Activated CD4-positive, alpha-beta T cell treated with anti-CD3 and anti-CD28 coated beads for 1 hour (primary cell): ENCODE measurements at regions not wholly inside any gene's neighbourhood (a gene's known extent, or its start where the extent isn't known, plus 50 kb on each side); places are given as distances from the start of the nearest gene placed in this dataset.

Experiments used
- DNase-seq: peaks from one replicate; pipeline ENCODE4 v3.0.0-alpha.2; 2020

DNA sequence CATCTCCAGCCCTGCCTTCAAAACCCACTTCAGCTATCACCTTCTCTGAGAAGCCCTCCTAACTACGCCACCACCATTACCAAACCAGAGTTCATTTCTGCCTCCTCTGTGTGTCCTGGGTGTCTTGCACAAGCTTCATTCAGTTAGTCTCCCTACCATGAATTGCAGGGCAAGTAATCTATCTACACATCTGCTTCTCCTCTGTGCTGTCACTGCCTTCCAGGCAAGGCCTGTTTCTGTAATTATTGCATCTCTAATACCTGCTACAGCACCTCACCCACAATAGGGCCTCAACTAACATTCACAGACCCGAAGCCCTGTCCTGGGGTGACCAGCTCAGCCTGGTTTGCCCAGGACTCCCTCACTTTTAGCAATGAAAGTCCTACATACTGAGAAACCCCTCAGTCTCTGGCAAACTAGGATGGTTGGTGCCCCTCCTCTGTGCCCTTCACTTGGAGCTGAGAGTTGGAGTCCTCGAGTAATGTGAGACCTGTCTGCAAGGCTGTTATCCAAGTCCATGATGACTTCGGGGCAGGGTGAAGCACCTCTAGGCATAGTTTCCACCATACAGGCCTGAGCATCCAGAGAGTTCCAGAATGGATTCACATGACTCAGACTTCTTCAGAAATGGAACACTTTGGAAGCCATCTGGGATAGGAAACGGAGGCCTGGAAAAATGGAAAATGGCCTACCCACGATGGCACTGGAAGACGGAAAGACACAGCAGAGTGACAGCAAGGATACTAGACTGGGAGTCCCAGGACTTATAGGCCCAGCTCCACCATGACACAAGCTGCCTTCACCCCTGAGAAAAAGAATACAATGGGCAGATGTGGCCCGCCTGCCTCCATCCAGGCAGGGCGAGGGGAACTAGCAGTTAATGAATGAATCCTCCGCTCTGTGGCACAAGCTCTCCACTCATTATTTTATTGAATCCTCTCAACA lies 269.3 kb downstream of the BUD13 start:
- no peak for DNase-seq

DNA sequence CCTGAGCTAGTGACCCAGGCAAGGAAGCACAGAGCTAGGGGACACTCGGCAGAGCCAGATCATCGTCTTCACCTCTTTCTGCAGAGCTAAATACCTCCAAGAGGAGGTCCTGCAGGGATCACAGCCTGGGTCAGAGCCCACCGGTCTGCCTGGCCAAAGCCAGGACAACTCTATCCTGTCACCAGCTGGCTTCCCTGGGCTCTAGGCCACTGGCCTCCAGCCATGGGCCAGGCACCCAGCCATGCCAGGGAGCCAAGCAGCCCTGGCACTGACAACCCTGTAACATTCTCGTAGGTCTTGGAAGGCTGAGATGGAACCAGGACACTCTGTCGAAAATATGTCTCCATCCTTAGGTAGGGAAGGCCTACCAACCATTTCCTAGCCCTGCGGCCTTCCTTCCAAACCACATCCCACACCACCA lies 270.1 kb downstream of the BUD13 start:
- DNase-seq: no peak

DNA sequence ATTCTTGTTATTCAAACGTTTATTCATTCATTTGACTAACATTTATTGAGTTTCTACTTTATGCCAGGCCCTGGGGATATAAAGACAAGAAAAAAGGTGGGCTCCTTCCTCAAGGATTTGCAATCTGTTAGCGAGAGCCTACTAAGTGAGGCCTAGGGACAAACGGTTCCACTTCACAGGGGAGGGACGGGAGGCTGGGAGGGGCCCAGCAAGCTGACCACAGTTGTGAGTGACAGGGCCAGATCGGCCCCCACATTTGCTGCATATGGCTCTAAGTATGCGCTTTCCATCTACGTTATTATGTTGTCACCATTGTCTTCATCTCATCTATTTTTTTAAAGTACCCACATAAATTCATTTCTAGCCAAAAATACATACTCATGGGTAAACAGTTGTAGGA lies 271.1 kb downstream of the BUD13 start:
- DNase-seq: no peak

DNA sequence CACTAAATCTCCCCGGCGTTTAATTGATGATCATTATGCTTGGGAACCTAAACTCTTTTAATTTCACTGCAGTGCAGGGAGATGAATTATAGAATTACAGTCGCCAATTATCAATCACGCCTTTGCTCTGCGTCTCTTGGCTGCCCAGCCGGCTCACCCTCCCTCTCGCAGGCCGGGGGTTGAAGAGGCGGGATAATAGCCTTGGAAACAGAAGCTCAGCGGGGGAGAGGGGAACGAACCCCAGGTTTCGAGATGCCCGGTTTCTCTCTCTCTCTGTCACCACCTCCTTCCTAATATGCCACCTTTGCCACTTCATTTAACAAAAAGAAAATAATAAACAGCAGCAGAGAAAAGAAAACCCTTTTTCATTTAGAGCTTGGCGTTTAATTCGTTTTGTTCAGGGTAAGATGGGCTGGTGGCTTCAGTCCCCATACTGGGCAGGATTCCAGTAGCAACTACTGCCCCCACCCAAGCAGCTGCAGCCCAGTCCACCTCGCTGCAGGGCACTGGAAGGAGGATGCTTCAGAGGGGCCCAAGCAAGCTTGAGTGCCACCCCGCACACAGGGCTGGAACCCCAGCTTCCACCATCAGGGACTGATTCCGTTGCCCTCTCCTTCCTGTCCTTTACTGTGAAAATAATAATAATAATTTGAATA lies 271.7 kb downstream of the BUD13 start:
- DNase-seq: no peak

DNA sequence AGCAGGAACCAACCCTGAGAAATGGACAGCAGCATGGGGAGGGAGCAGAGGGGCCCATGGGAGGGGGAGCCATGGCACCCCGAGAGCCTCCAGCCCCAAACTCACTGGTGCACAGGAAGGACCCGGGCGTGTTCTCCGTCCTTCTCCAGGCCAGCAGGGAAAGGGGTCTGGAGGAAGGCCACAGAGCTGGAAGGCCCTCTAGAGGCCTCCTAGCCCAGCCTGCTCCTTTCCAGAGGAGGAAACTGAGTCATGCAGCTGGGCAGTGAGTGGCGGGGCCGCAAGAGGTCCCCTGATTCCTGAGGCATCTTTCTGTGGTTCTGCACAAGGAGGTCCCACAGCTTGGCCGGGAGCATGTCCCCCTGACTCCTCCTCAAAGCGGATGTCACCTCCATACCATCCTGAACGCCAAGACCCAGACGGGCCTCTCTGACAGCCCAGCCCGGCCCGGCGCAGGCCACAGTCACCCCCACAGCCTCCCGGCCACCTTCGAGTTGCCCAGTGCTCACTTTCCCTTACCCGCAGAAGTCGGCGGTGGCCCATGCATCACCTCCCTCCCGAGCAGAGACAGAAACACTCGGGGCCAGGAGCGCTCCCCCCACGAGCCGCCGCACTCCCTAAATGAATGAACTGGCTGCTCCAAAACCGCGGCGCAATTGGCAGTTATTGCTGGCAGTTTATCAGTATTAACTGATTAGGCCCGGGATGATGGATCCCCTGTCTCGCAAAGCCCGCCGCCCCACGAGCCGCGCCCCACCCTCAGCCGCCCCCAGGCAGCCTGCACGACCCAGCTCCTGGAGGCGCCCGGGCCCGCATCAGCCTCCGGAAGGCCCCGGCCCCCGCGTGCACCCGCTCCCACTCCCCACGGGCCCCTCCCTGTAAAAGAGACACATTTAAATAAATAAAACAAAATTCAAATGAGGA lies 272.5 kb downstream of the BUD13 start:
- no peak for DNase-seq

DNA sequence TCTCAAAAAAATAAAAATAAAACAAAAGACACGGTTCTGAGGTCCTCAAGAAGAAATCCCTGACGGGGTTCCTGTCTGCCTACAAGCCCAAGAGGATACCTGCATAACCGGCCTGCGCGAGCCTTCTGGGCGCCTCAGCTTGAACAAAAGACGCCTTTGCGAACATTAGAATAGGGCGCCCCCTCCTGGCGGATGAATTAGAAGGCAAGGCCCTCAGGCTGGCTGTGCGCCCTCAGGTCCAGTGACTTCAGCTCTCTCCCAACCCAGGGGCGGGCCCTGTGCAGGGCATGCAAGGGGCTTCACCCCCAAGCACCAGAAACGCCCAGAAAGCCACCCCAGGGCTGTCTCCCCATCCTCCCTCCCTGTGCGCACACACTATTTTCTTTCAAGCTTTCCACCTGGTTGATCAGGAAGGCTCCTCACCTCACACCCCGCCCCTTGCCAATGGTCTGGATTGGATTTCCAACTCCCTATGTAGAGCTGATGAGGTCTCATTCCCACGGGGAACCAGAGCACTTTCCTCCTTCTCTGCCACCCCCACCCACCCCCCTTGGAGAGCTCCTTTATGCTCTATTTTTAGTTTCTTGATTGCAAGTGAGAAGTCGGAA lies 273.3 kb downstream of the BUD13 start:
- no peak for DNase-seq

DNA sequence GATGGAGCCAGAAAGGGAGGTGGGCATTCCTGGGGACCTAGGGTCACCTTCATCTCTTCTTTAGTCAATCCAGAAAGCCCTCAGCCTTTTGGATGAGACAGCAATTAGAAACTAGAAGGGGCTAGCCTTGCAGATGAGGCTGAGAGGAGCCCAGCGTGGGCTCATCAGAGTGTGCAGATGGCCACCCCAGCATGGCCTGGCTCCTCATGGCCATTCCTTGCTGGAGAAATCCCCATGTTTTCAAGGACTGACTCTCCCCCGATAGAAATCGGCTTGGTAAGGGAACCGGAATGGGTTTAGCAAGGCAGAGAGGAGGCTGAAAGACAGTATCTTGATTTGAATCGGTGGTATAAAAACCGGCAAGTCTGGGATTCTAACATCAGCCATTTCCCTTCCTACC lies 274.6 kb downstream of the BUD13 start:
- DNase-seq: no peak

DNA sequence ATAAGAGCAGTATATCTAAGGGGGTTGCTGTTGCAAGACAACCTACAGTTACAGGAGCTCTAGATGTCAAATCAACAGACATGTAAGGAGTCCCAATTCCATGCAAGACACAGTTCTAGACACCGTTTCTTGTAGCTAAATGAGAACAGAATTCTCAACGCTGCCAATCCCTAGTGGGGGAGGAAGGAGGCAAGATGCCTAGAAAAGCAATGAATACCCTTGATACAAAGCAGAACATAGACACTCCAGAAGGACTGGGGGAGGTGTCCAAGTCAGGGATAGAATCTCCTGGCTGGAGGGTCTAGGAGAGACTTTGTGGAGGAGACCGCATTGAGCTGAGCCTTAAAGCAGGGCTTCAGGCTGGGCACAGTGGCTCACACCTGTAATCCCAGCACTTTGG lies 280.2 kb downstream of the BUD13 start:
- DNase-seq: no peak

DNA sequence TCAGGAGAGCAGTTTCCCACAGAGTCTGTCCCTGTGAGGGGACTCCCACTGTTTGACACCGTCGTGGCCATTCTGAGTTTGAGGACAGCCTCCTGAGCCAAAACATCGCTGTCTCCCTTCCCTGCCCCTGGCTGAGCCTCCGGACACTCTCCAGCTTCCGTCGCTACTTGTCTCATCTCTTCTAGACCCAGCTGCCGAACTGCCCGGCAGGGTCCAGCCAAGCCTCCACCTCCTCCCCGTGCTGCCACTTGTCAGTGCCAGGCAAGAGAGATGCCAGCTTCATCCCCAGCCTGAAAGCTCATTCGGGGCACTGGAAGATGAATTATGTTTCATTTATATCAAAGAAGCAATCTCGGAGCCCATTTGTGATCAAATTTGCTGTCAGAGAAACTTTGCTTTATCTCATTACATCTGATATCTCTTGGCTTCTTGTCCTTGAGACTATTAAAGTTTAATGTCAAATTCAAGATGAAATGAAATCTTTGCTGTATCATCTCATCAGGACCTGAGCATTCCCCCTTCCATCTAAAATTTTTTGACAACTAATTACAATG lies 283.9 kb downstream of the BUD13 start:
- no peak for DNase-seq

DNA sequence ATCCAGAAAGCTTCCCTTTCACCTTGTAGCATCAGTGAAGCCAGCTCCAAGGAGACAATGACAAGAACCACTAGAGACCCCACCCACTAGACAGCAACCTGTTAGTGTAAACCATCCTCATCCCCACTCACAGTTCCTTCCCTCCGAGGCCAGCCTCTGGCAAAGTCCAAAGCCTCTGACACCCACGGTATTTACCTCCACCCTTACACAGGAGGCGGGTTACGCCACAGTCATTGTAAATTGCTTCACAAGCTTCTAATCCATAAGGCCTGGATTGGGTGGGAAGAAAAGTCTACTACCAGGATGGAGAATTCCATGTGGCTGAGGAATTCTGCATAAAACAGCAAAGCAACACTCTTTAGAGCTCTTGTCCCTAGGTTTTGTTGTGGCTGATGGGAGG lies 287.4 kb downstream of the BUD13 start:
- DNase-seq: no peak

DNA sequence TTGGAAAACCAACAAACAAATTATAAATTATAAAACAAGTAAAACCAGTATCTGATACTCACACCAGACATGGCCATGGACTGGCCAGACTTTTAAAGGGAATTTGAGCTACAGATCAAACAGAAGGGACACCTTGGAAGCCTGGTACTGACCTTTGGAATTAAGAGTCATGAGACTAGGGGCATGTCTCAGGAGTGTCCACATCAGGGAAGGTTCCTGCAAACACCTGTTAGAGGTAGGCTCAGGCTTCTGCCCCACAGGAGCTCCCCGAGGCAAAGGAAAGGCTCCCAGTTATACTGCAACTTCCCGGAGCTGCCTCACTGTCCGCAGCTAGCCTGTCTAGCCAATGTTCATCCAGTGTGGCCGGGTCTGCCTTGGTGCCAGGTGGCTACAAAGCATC lies 290.1 kb downstream of the BUD13 start:
- DNase-seq: no peak

DNA sequence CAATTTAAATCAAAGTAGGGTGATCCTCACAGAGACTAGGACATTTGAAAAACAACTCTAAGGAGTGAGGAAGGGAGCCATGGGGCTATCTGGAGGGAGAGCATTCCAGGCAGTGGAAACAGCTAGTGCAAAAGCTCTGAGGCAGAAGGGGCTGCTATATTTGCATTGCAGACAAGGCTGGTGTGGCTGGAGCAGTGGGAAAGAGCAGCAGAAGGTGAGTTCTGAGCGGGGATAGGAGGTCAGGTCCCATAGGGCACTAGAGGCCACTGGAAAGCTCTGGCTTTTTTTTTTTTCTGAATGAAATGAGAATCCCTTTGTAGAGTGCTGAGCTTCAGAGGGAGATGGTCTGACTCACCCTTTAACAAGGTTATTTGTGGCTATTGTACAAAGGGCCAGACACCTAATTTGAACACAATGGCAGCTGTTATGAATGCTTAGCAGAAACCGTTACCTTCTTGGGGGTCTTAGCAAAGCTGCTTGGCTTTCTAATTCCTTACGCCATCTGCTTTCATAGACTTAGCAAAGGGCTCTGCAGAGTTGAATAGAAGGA lies 291.6 kb downstream of the BUD13 start:
- DNase-seq: no peak

DNA sequence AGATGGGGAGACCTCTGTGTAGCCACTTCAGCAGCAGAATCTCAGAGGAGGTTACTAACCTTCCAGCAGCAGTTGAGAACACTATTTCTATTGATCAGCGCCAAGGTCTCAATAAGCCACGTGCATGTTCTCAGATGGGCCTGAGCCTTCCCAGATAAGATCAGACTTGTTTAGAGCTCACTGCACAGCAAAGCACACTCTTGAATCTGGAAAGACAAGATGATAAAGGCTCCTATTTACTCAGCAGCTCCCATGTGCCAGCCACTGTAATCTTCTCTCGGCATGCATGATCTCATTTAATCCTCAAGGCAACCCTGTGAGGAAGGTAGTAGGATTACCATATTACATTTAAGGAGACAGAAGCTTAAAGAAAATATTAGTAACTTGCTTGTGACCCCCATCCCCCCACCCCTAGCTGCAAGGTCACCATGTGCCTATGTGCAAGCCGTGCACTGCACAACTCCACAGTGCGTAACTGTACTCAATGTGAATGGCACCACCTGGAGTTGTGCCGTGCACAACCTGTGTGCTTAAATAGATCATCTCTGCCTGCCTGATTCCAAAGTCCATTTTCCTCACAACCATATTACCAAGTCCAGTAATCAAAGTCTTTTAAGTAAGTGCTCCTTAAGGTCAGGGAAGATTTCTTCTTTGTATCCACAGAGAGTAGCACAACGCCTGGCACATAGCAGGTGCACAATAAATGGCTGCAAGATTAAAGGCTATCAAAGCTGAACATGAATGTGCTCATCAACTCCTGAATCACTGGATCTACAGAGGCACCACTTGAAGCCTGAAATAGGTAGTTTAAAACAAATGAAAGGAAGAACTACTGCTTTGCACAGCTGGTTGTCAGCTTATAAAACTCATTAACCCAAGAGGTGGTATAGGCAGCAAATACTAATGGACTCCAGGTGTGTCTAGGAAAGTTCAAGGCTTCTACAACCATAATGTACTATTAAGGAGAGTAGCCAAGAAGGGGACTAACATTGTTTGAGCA lies 293.8 kb downstream of the BUD13 start:
- no peak for DNase-seq

DNA sequence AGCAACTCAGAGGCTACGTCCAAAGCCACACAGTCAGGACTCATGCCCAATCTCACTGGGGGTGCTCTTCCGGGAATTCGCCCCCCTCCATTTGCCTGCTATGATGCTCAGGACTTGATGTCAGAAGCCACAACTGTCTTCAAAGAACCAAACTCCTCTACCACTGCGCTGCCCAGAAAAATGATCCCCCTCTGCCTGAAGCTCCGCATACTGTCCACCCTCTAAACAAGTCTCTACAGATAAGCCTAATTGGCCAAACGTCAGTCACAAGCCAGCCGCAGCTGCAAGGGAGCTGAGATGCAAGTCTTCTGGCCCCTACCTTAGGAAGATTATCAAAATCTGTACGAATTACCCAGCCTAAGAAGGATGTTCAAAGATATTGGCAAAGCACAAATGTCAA lies 294.6 kb downstream of the BUD13 start:
- DNase-seq: no peak

DNA sequence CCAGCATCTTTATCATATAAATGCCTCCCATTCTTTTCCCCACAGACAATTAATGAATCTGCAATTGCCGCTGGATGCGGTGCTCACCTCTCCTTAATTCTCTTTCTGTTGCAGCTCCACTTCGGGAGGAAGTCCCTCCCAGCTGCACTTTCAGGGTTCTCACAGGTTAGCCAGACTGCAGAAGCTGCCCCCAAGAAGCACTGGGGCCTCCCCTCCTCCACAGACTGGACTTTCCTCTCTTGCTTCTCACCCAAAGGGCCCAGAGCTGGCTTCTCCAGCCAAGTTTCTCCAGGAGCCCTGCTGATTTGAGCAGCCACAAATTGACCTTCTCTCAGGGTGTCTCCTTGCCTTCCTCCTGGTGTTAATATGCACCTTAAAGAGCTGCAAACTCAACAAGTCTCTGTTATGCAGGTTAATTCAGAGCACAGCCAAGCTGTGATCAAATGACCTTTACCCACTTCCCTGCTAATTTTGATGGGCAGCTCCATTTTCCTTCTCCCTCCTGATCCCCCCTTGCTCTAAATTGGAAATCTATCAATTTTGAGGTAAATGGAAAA lies 298.9 kb downstream of the BUD13 start:
- DNase-seq: no peak

DNA sequence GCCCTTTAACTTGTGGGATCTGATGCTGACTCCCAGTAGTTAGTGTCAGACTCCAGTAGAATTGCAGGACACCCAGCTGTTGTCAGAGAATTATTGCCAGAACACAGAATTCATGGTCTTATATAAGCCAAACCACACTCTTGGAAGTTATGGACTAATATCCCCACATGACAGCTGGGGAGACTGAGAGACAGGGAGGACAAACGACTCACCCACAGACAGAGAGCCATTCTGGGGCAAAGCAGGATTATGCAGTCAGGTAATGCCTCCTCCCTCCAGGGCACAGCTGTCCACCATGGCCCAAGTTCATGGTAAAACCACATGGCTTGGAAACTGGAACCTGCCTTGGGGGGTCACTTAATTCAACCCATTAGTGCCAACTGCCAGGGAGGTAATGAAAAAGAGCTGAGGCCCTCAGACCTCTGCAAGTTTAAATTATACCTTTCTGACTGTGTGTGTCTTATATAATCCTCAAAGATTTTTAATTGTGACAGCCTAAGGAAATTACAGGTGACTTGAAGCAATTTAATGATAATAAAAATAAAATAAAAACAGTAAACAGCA lies 299.5 kb downstream of the BUD13 start:
- no peak for DNase-seq

DNA sequence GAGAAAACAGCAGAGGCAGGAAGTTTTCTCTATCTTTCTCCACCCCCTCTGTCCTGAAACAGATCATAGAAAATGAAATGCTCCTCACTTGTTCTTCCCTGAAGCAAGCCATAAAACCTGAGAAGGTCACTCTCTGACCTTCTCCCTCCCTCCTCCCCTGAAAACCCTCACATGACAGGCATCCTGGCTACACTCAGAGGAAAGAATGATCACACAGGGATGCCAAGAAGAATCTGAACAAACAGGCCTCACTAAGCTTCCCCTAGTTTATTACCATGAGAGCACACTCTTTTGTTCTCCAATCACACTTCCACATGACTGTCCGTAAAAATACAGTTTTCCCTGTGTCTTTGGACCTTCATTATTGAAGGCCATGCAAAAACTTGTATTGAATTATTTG lies 300.1 kb downstream of the BUD13 start:
- no peak for DNase-seq

DNA sequence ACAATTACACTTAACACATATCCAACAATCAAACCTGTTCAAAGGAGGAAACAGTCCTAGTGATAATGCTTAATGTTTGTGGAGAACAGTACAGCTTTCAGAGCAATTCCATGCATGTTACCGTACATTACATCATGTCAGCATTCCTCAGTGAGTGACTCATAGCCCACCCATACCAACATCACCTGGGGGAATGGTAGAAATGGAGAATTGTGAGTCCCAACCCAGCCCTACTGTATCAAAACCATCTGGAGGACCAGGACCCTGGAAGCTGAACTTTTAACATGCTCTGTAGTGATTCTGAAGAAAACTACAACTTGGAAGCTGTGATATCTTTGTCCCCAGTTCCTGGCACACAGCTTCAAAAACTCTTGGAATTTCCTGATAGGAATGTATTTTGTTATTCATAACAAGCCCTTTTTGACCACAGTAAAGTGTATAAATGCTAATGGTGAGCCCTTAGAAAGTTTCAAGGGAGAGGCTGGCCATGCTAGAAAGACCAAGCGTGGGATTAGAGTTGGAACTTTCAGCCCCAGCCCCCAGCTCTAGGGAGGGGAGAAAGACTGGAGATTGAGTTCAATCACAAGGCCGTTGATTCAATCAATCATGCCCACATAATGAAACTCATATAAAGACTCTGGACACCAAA lies 301.1 kb downstream of the BUD13 start:
- DNase-seq: no peak

DNA sequence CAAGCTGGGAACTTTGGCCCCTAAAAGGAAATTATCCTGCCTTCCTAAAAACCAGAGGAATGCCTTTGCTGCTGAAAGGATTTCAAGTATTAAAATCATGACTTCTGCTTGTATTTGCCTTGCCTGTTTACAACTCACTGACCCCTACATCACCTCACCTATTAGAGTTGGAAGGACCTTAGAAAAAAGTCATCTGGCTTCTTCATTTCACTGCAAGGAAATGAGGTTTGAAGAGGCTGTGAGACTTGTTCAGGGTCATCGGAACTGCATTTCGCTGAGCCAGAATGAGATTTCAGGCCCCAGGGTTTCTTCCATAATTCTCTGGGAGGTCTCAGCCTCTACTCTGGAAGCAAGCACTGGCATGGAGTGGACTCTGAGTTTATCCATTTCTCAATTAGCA lies 304.1 kb downstream of the BUD13 start:
- no peak for DNase-seq

DNA sequence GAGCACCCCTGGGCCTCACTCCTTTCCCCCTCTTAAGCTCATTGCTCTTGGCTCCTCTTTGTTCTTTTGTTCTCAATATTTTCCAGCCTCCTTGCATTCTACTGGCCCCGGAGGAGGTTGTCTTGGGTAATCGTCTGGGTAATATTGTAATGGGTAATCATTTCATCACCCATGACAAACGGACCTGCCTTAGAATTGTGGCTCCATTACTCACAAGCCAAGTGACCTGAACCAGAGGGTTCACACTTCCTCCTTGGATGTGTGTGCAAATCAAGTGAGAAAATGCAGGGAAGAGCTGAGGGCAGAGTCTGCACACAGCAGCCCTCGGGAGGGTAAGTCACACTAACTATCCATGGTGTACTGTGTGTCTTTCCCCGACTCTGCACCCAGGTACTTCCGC lies 305.0 kb downstream of the BUD13 start:
- DNase-seq: no peak
